DMS79 treated with DMSO at 0.1 percent for 48 hours (cell line): ENCODE measurements at regions not wholly inside any gene's neighbourhood (a gene's known extent, or its start where the extent isn't known, plus 50 kb on each side); places are given as distances from the start of the nearest gene placed in this dataset.

Experiments
- DNase-seq: peaks from one replicate; lab custom pipeline; 2025; lab: John Stamatoyannopoulos, UW

DNA sequence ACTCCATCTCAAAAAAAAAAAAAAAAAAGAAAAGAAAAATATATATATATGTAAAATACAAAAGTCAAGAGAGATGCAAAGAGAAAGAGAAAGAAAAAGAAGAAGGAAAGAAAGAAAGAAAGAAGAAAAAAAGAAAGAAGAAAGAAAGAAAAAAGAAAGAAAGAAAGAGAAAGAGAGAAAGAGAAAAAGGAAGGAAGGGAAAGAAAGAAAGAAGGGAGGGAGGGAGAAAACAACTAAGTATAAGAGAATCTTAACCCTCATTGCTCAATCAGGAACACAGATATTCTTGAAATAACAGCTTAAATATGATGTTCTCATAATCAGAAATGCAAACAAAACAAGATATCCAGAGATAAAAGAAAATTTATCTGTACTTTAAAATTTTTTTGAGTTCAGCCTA lies 54.4 kb upstream of the MARCKS start:
- DNase-seq: no peak

DNA sequence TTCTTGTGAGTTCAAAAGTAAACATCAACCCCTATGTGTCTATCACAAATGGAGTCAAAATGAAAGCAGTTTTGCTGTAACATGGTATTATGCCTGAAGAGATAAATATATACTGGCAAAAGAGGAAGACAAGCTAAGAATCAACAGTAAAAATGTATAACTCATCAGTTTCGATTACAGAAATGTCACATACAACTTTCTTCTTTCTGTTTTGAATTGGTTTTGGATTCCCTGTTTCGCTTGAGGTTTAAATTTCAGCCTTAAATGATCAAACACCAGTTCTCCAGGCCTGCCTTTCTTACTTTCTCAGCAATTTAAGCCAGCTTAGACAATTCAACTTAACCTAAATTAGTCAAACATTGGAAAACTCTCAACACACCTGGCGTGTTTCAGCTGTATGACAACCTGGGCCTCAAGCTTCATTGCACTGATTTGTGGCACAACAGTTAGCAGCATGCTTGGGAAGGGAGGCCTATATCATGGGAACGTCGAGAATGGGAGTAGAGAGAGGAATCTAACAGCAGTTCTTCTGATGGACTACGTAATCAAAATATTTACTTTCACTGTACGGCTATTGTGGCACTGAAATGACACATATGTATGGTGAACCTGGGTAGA lies 51.9 kb upstream of the MARCKS start:
- DNase-seq: no peak

DNA sequence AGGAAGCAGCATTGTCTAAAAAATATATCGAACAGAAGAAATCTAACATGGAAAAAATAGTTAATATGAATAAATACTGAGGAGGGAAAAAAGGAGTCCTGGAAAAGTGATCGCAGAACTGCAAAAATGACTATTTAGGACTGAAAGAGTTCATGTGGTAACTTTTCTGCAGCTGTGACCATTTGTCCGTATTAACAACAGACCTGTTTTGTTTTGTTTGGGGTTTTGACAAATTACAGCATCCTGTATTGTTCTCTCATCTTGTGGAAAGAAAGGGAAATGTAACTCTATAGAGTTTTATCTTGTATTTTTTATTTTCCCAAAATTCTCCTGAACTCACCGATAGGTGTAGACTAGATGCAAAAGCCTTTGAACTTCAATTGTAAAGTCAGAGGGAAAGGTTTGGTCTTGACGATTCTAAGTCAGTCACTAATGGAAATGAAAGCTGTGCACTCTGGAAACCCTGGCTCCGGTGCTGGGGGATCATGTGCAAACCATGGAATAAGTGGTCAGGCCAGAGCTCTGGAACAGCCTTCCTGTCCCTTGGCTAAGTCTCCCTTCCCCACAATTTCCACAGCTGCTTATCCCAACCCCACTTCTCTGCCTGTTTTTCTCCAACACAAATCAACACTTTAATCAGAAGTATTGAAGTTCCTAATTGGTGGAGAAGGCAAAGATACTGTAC lies 51.2 kb upstream of the MARCKS start:
- DNase-seq: no peak
